ENCODE measurements at regions not wholly inside any gene's neighbourhood (a gene's known extent, or its start where the extent isn't known, plus 50 kb on each side); places are given as distances from the start of the nearest gene placed in this dataset.

DNA sequence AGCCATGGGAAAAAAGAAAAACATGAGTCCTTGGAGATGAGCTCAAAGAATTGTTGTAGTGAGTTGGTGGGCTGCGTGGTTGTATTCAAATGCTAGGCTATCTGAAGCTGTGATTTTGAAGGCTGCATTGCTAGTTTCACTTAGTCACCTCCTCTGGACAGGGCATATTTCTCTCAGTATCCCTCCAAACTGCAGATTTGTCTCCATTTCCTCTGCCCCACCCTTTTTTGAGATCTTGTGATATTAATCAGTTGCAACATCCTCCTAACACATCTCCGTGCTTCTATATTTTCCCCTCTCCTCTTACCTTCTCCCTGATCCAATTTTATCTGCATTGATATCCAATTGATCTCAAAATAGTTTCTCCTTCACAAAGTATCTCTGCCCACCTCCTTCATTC is 1048.0 kb upstream of the WWC1 start:
- DNase-seq, result no peak

DNA sequence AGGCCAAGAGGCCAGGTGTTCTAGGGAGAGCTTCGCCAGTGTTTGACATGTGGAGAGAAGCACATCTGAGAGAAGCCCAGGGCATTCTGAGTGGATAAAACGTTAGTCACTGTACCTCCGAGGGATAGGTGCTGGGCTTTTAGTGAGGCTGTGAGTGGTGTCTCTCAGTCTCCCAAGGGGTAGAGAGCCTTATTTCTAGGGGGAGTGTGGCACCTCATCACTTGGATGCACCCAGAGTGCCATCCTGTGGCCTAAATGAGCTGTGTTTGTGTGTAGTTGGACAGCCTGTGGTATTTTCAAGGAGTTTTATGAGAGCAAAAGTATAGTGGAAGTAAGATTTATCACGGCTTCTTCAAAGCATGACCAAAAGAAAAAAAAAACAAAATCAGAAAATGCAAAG is 1046.9 kb upstream of the WWC1 start:
- no peak for DNase-seq

DNA sequence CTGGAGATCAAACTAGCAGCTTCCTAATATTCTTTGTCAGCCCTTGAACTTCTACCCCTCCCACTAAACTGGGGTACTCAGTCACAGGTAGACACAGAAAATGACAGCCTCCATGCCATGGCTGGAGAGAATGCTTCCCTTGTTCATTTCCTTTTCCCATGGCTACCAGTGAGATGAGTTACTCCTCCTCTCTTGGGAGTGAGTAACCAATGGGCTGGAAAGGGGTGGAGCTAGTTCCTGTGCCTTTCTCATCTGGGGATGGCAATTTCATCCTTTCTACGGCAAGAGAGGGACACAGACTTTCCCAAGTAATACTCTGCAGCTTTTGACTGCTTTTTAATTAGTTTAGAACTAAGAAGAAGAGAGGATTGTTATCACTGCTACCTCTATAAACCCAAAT is 1045.6 kb upstream of the WWC1 start:
- DNase-seq, result no peak

- DNase-seq, result no peak
Observed at GRCh38 chr5:167247816-167248215, 1043.6 kb upstream of the WWC1 start.

GRCh38 chr5:167248257-167248656 is 1043.2 kb upstream of the WWC1 start:
- no peak for DNase-seq

DNA sequence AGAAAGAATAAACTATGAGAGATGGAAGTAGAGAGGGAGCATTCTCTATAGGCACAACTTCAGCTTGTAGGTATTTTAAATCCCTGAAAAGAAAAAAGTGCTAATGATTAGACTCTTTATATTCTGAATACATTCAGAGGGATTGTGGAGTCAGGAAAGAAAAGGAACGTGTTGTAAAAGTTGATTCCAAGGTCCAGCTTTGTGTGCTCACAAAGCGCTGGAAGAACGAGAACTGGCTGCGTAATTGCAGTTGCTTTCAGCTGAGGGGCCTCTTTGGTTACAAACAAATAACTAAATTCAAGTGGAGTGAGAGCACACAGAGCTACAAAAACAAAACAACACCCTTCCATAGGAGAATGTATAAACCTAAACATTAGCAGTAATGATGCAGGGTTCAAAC is 1040.4 kb upstream of the WWC1 start:
- DNase-seq, result no peak

DNA sequence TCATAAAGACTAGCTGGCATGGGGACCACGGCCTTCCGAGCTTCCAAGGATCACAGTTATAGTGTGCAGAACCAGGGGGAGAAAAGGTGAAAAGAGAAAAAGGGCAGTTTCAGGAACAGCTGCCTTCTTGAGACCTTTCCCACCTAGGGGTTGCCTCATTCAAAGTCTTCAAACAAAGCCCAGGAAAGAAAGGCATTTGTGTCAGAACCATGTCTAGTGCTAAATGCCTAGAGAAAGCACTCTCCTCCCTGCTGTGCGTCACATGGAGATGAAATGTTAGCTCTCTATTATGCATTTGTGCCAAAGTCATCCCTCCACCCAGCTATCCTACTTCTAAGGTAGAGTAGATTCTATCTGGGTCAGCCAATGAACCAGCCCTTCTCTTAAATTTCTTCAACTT is 1037.3 kb upstream of the WWC1 start:
- DNase-seq, result no peak

GRCh38 chr5:167255926-167256325 is 1035.5 kb upstream of the WWC1 start:
- no peak for DNase-seq

GRCh38 chr5:167259806-167260205 is 1031.6 kb upstream of the WWC1 start:
- no peak for DNase-seq

DNA sequence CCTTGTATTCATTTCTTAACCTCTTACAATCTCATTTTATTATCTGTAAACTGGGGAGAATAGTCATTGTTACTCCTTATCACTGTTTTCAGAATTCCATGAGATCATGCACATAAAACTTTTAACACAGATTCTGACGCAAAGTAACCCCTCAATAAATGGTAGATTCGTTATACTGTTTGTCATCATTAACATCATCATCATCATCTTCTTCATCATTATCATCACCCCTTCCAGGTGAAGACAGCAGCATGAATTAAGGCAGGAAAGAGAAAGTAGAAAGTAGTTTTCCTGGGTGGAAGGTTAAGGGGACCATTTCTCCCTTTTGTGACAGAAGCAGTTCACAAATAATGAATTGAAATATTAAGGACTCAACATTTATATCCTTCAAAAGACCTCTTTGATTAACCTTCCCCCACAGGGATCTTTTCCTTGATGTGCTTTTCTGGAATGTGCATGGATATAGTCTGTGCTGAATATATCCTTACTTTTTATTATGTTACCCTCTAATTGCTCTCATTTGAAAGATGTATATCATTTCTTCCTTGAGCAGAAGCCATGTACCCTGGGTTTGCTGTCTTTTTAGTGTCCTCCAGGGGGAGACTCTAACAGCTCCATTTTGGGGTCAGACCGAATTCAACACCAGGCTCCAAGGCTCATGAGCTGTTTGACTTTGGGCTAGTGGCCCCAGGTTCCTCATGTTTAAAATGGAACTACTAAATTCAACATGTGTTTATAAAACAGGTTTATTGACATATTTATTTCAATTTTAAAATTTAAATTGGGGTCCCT is 1029.9 kb upstream of the WWC1 start:
- no peak for DNase-seq

- DNase-seq, result no peak
Observed at GRCh38 chr5:167263185-167263584, 1028.3 kb upstream of the WWC1 start.

DNA sequence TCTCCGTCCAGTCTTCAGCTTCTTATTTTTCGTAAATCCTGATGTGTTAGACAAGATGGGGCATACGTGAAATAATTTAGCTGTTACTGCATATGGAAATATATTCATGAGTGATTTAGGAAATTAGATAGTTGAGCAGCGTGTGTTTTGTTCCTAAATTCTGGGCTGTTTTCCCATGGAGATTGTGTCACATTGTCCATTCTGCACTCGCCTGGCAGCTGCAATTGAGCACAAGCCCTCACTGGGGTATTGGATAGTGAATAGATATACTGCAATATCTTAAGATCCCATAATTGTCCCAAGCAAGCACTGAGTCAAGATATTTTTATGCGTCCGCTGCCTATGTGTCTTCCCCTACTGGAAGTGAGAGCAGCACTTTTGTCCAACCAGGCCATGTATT is 1027.1 kb upstream of the WWC1 start:
- no peak for DNase-seq

- DNase-seq, result no peak
Observed at GRCh38 chr5:167268337-167268736, 1023.1 kb upstream of the WWC1 start.

GRCh38 chr5:167269146-167269545 is 1022.3 kb upstream of the WWC1 start:
- no peak for DNase-seq

DNA sequence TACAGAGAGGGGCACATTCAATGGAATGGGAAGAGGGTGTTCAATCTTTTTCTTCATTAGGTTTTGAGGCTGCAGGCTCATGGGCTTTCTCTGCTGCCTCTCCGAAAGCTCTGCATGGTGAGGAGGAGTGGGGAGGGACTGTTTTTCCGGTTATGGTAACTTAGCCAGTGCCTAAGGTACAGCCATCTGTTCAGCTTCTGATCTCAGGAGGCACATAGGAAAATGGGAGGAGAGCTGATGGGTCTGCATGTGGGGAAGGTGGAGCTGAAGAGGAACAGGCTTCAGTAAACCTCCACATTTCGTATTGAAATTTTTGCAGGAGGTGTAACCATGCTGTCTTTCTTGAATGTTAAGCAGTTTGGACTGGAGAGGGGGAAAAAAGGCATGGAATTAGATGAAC is 1020.4 kb upstream of the WWC1 start:
- no peak for DNase-seq

- no peak for DNase-seq
Observed at GRCh38 chr5:167271511-167271910, 1019.9 kb upstream of the WWC1 start.

DNA sequence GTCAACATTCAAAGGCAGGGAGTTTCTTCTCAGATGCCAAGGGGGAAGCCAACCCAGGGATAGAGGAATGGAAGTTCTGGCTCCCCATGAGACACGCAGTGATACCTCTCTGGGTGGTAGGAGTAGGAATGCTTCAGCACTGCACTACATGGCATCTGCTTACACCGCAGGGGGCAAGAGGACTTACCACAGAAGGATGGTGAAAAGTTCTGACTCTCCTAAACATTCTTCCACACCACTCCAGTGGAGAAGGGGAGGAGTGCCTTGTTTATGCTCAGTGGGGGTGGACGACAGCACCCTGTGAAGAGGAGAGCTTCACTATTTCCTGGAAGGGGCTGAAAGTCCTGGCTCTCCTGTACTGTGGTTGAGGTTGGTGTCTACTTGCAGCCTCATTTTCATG is 1011.3 kb upstream of the WWC1 start:
- no peak for DNase-seq

- no peak for DNase-seq
Observed at GRCh38 chr5:167281925-167282324, 1009.5 kb upstream of the WWC1 start.

GRCh38 chr5:167283691-167284090 is 1007.8 kb upstream of the WWC1 start:
- no peak for DNase-seq

DNA sequence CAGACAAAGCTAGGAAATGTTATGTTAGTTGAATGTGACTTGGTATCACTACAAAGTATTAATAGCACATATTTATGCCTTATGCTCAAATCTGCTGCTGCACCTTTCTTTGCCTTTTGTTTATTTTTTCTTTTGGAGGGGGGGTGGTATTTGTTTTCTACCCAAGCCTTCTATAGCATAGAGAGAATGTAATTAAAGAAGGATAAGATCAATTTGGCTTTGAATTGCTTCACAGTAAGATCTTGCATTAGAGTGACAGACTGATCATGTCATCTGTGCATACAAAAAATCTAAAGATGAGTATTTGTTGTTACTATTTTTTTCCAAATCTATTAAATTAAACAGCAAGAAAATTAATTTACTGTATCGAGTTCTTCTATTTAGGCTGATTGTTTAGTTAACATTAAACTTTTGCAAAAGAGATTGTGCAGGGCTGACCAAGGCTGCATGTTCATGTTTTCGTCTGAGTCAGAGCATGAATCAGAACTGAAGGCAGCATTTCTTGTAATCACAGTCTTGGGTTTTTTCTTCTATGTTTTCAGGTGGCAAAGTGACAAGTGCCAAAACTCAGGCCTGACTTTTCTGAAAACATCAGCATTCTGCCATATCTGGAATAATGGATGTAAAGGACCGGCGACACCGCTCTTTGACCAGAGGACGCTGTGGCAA is 1007.1 kb upstream of the WWC1 start:
- DNase-seq, result no peak

- DNase-seq, result no peak
Observed at GRCh38 chr5:167285591-167285990, 1005.9 kb upstream of the WWC1 start.

DNA sequence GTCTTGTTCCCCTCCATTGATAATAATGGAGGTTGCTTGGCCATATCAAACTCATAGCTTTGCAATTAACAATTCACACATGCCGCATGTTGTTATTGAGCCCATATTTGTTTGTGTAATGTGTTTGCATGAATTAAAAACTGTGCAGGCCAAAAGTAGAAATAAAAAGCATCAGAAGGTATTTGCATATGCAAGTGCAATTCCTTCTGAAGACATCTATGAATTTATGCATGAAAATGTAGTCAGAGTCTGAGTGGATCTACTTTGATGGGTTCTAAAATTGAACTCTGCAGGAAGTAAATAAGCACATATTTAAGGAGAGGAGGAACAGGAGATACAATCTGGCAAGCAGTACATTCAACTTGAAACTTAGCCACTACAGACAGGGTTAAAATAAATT is 1004.6 kb upstream of the WWC1 start:
- no peak for DNase-seq

DNA sequence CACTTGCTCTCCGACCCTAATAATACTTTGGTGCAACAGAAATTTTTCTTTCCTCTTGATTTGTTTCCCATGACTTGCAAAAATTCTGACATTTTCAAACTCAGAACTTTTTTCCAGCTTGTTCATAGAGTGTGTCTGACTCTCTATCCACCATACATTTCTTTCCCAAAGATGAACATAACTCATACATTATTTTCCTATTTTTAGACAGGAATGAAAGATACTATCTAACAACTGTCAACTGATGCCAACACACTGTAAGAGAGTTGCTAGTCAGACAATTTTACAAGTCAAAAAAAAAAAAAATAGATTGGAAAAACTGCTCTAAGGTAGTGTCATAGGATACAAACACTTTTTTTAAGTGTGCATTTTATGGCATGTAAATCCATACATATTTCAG is 1001.0 kb upstream of the WWC1 start:
- no peak for DNase-seq

DNA sequence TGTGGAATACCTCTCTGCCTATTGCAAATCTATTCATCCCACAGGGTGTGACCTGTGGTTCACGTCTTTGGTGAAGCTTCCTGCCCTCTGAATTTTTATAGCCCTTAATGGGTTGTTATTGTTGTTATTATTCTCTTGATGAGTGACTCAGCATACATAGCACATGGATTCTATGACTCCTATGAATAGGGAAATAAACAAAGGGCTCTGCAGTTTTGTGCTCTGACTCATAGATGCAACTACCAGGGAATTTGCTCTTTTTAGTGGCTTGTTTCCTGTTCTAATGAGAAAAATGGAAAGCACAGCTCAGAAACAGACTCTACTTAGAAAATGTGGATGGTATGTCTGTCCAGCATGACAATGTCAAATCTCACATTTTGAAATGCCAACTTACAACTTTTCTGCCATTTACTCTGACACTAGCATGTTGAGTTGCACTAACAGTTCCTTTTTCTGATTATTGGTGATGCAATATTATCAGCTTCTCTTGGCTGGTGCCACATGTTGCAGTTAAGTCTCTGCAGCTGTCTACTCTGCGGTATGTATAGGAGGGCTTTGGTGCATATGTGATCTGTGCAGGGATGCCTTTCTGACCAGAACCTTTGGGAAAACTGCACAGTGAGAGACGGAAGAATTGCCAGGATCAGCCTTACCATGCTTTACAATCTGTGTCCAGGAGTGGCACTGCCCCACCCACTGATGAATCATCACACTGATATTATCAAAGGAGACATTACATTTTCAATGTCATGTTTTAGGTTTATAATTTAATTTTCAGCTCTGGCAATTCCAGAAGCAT is 996.4 kb upstream of the WWC1 start:
- DNase-seq, result no peak

Measured in NCI-H1048 (cell line).